Lower lobe of right lung (tissue), 2 donors: ENCODE measurements at regions not wholly inside any gene's neighbourhood (a gene's known extent, or its start where the extent isn't known, plus 50 kb on each side); places are given as distances from the start of the nearest gene placed in this dataset.

ENCODE experiments used
- ATAC-seq, 2 donors: fragments of 200-7000 bp; cut with Tn5 transposase; one replicate each; pipeline ENCODE4 v1.9.1; 2020 to 2022; ENCODE audit warnings: mild to moderate bottlenecking in 2 of 2, moderate library complexity in 2 of 2
- DNase-seq: peaks from one replicate; pipeline ENCODE4 v3.0.0-alpha.2; 2020
- H3K27ac ChIP-seq: fragments of 200-600 bp; one replicate; pipeline ENCODE4 v1.8.0; 2022
- H3K27me3 ChIP-seq: fragments of 200-600 bp; one replicate; pipeline ENCODE4 v1.8.0; 2022; ENCODE audit warnings: low read depth
- H3K36me3 ChIP-seq: fragments of 200-600 bp; one replicate; pipeline ENCODE4 v1.8.0; 2022; ENCODE audit warnings: mild to moderate bottlenecking
- H3K4me1 ChIP-seq: fragments of 200-600 bp; one replicate; pipeline ENCODE4 v1.8.0; 2022
- H3K4me3 ChIP-seq: fragments of 200-600 bp; one replicate; pipeline ENCODE4 v1.8.0; 2022; ENCODE audit warnings: mild to moderate bottlenecking
- H3K9me3 ChIP-seq: fragments of 200-600 bp; one replicate; pipeline ENCODE4 v1.8.0; 2022
- CTCF ChIP-seq: fragments of 200-600 bp; IDR thresholded peaks from one replicate; pipeline ENCODE4 v1.8.0; 2022; ENCODE audit warnings: antibody characterized with exemption, mild to moderate bottlenecking
- intact Hi-C: fragments of 100-400 bp; cut with DNase I; formaldehyde crosslinking; loops from one replicate; pipeline ENCODE4 v1.11.0; 2022
- donor health status: DM: no; HTN: yes; CAD: no; lungs with severe emphysema.

DNA sequence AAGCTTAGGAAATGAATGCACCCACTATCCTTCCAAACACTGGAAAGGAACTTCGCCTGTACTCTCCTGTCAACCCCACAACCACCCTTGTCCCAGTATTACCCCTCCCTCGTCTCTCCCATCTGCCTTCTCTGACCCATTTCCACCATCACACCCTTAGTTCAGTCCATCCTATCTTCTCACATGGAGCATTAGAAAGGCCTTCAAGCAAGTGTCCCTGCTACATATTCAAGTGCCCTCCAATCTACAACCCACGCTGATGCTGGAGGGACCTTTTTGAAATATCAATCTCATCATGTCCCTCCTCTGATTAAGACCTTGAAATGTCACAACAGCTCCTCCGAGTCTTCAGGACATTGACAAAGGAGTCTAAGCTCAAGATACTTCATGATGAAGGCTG is 133.8 kb upstream of the CCL2 start:
- intact Hi-C loops = no loop called here
- Histone ChIP-seq H3K27me3 (peaks cover 12% of the 10 kb centered on the region), H3K36me3 (no peaks in the 10 kb centered on the region), H3K9me3 (no peaks in the 10 kb centered on the region), H3K27ac (no peak overlapping the region), H3K4me3 (no peak overlapping the region), H3K4me1 (no peaks in the 10 kb centered on the region)
- no peak for TF ChIP-seq CTCF
- DNase-seq = no peak
- no peak for ATAC-seq

DNA sequence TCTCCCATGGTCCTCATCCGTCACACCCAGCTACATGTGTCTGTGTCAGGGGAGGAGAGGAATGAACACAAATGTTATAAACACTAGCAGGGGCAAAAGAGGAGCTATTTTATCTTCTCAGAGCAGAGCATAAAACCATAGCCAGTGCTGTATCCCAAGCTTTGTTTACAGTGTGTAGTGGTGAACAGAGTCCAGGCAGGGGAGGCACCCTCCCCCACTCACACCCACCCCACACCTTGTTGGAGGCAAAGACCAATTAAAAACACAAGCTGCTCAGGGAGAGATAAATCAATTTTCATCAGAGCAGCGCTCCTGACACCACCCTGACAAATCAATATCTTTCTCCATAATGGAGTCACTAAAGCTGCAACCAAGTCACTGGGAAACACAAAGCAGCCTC is 132.6 kb upstream of the CCL2 start:
- intact Hi-C loops = no loop called here
- peaks cover 12% of the 10 kb centered on the region for H3K27me3 ChIP-seq
- H3K36me3 ChIP-seq = no peaks in the 10 kb centered on the region
- H3K4me1 ChIP-seq = no peaks in the 10 kb centered on the region
- no peaks in the 10 kb centered on the region for H3K9me3 ChIP-seq
- ATAC-seq (no peak), DNase-seq (no peak)
- H3K4me3 ChIP-seq = no peak overlapping the region
- H3K27ac ChIP-seq = no peak overlapping the region
- no peak for TF ChIP-seq CTCF

- Histone ChIP-seq H3K4me3 (no peak overlapping the region), H3K4me1 (no peaks in the 10 kb centered on the region), H3K36me3 (no peaks in the 10 kb centered on the region), H3K27me3 (peaks cover 12% of the 10 kb centered on the region), H3K9me3 (no peaks in the 10 kb centered on the region), H3K27ac (no peak overlapping the region)
- DNase-seq = no peak
- ATAC-seq = no peak
- intact Hi-C loops = no loop called here
- TF ChIP-seq CTCF = no peak
Measured at GRCh38 chr17:34125010-34125409, 130.1 kb upstream of the CCL2 start.

GRCh38 chr17:34125921-34126320 is 129.2 kb upstream of the CCL2 start:
- DNase-seq (no peak), ATAC-seq (no peak)
- intact Hi-C loops = no loop called here
- H3K9me3 ChIP-seq = no peaks in the 10 kb centered on the region
- no peaks in the 10 kb centered on the region for H3K4me1 ChIP-seq
- no peak overlapping the region for H3K27ac ChIP-seq
- H3K27me3 ChIP-seq = peaks cover 12% of the 10 kb centered on the region
- no peak for TF ChIP-seq CTCF
- no peaks in the 10 kb centered on the region for H3K36me3 ChIP-seq
- H3K4me3 ChIP-seq = no peak overlapping the region

GRCh38 chr17:34126496-34126895 is 128.6 kb upstream of the CCL2 start:
- H3K9me3 ChIP-seq = no peaks in the 10 kb centered on the region
- intact Hi-C loops = no loop called here
- no peaks in the 10 kb centered on the region for H3K4me1 ChIP-seq
- no peak for DNase-seq
- peaks cover 12% of the 10 kb centered on the region for H3K27me3 ChIP-seq
- no peak for TF ChIP-seq CTCF
- ATAC-seq = no peak
- H3K4me3 ChIP-seq = no peak overlapping the region
- no peaks in the 10 kb centered on the region for H3K36me3 ChIP-seq
- H3K27ac ChIP-seq = no peak overlapping the region

GRCh38 chr17:34126965-34127364 is 128.1 kb upstream of the CCL2 start:
- Histone ChIP-seq H3K27ac (no peak overlapping the region), H3K4me3 (no peak overlapping the region), H3K36me3 (no peaks in the 10 kb centered on the region), H3K27me3 (peaks cover 12% of the 10 kb centered on the region), H3K9me3 (no peaks in the 10 kb centered on the region), H3K4me1 (no peaks in the 10 kb centered on the region)
- intact Hi-C loops = no loop called here
- no peak for DNase-seq
- no peak for ATAC-seq
- TF ChIP-seq CTCF = no peak
